ENCODE measurements at regions not wholly inside any gene's neighbourhood (a gene's known extent, or its start where the extent isn't known, plus 50 kb on each side); places are given as distances from the start of the nearest gene placed in this dataset.

DNA sequence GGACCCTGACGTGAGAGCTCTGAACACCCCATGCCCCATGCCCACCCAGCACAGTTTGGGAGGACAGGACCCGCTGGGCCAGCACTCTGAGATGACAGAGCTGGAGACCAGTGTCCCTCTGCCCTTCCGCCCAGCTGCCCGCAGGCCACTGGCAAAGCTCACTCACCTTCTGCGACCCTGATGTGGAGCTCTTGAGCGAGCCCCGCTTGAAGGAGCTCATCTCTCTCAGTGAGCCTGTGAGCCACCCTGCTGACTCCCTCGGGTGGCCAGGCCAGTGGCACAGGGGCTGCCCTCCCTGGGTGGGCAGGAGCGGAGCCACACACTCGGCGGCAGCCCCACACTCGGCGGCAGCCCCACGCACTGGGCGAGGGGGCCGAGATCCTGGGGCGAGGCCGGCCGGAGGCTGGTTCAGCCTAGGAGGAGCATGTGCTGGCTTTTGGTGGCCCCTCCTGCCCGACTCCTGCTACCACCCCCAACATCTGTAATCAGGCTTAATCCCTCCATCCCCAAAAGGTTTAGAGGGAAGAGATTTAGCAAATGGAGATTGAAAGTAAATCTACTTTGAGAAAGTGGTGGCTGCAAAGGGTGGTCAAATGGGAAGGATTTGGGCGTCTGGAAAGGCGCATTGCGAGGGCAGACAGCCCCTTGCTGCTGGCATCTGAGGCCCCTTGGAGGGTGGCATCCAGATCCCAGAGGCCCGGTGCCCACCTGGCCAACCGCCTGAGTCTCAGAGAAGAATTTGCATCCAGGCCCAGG, 59.4 kb upstream of the TRPM1 start:
- no peak for TF ChIP-seq SRF (IDR thresholded peaks at IDR 0.05; ENCODE audit: low read depth in 2 of 2, low read length in 2 of 2)
- no peak for TF ChIP-seq POLR2AphosphoS2 (IDR thresholded peaks at IDR 0.05; ENCODE audit: low read depth, low read length)
- TF ChIP-seq, protein P1, sequence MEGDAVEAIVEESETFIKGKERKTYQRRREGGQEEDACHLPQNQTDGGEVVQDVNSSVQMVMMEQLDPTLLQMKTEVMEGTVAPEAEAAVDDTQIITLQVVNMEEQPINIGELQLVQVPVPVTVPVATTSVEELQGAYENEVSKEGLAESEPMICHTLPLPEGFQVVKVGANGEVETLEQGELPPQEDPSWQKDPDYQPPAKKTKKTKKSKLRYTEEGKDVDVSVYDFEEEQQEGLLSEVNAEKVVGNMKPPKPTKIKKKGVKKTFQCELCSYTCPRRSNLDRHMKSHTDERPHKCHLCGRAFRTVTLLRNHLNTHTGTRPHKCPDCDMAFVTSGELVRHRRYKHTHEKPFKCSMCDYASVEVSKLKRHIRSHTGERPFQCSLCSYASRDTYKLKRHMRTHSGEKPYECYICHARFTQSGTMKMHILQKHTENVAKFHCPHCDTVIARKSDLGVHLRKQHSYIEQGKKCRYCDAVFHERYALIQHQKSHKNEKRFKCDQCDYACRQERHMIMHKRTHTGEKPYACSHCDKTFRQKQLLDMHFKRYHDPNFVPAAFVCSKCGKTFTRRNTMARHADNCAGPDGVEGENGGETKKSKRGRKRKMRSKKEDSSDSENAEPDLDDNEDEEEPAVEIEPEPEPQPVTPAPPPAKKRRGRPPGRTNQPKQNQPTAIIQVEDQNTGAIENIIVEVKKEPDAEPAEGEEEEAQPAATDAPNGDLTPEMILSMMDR (IDR thresholded peaks at IDR 0.05 in 2 of 3, conservative IDR thresholded peaks at IDR 0.05 in 1 of 3; ENCODE audit: control insufficient read depth in 2 of 3, extremely low read depth in 1 of 3, insufficient read depth in 1 of 3, low read depth in 3 of 3, low read length in 3 of 3): no peak
- no peak for TF ChIP-seq SPI1 (IDR thresholded peaks at IDR 0.05; ENCODE audit: borderline replicate concordance, insufficient read depth, low read depth, low read length)
- no peak for TF ChIP-seq POLR2A (IDR thresholded peaks at IDR 0.05; ENCODE audit: low read depth, low read length)
- TF ChIP-seq LARP7 (IDR thresholded peaks at IDR 0.05): no peak
- TF ChIP-seq JUND (IDR thresholded peaks at IDR 0.05; ENCODE audit: low read depth, low read length): no peak
- no peak for TF ChIP-seq RFX5 (IDR thresholded peaks at IDR 0.05; ENCODE audit: low read depth, low read length)
- TF ChIP-seq NR2C2 (IDR thresholded peaks at IDR 0.05; ENCODE audit: borderline replicate concordance, control insufficient read depth, insufficient read length, low read depth): no peak
- TF ChIP-seq, protein P2, sequence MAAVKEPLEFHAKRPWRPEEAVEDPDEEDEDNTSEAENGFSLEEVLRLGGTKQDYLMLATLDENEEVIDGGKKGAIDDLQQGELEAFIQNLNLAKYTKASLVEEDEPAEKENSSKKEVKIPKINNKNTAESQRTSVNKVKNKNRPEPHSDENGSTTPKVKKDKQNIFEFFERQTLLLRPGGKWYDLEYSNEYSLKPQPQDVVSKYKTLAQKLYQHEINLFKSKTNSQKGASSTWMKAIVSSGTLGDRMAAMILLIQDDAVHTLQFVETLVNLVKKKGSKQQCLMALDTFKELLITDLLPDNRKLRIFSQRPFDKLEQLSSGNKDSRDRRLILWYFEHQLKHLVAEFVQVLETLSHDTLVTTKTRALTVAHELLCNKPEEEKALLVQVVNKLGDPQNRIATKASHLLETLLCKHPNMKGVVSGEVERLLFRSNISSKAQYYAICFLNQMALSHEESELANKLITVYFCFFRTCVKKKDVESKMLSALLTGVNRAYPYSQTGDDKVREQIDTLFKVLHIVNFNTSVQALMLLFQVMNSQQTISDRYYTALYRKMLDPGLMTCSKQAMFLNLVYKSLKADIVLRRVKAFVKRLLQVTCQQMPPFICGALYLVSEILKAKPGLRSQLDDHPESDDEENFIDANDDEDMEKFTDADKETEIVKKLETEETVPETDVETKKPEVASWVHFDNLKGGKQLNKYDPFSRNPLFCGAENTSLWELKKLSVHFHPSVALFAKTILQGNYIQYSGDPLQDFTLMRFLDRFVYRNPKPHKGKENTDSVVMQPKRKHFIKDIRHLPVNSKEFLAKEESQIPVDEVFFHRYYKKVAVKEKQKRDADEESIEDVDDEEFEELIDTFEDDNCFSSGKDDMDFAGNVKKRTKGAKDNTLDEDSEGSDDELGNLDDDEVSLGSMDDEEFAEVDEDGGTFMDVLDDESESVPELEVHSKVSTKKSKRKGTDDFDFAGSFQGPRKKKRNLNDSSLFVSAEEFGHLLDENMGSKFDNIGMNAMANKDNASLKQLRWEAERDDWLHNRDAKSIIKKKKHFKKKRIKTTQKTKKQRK (IDR thresholded peaks at IDR 0.05; ENCODE audit: low read depth, low read length): no peak
